ENCODE measurements at regions not wholly inside any gene's neighbourhood (a gene's known extent, or its start where the extent isn't known, plus 50 kb on each side); places are given as distances from the start of the nearest gene placed in this dataset.
"Not testable (repeated sequence)": the region's sequence is repeated elsewhere in the genome, so short reads cannot be mapped to it uniquely, and the experiment has no call there.

DNA sequence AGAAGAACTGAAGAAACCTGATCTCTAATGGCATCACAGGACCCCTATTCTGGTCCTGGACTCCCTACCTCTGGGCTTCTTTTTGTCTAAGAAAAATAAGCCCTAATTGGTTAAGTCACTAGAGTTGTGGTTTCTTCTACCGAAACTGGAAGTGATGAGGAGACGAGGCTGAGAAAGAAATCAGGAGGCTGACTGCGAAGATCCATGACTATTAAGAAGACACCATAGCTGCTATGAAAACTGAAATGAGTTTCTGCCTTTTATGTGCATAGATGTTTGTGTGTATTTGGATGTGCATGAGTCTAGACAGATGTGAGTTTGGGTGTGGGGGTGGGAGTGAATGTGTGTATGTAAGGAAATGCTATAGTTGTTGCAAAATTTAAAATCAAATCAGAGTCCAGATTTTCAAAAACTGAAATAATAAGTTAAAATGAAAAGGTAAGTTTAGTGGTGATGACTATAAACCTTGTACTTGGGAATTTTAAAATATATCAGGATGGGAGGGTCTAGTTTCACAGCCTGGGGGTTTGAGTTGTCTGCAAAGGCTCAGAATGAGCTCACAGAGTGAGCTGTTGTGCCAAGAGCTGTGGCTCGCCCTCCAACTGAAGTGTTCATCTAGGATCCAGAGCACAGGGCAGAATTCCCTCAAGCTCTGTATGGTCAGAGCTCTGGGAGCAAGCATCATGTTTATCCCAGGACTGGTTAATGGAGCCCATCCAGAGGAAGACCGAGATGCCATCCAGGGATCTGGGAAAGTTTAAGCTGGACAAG, 94.9 kb downstream of the VCPKMT start:
- Mint-ChIP-seq H3K4me3 (peak overlapping the region; percentile 39), H3K4me1 (peaks cover 13% of the 10 kb centered on the region), H3K27me3 (no peaks in the 10 kb centered on the region), H3K36me3 (ENCODE audit: low read depth) (peaks cover 2% of the 10 kb centered on the region), H3K27ac (peak overlapping the region; percentile 46)
- DNase-seq (no peak), ATAC-seq (peak; percentile 30)
- H3K9me3 ChIP-seq (ENCODE audit: control insufficient read depth, low read length, poor library complexity, severe bottlenecking): no peaks in the 10 kb centered on the region

- H3K9me3 ChIP-seq (ENCODE audit: control insufficient read depth, low read length, poor library complexity, severe bottlenecking): no peaks in the 10 kb centered on the region
- no peak for DNase-seq
- Mint-ChIP-seq H3K27ac (no peak overlapping the region), H3K27me3 (no peaks in the 10 kb centered on the region), H3K4me3 (no peak overlapping the region), H3K36me3 (ENCODE audit: low read depth) (peaks cover 2% of the 10 kb centered on the region), H3K4me1 (peaks cover 13% of the 10 kb centered on the region)
- no peak for ATAC-seq
These were observed 93.7 kb downstream of the VCPKMT start for GRCh38 chr14:50022661-50023060.

GRCh38 chr14:50023671-50024490, 92.5 kb downstream of the VCPKMT start:
- ATAC-seq (no peak), DNase-seq (no peak)

GRCh38 chr14:50025073-50025472, 91.3 kb downstream of the VCPKMT start:
- H3K27ac Mint-ChIP-seq: no peak overlapping the region
- no peaks in the 10 kb centered on the region for H3K9me3 ChIP-seq (ENCODE audit: control insufficient read depth, low read length, poor library complexity, severe bottlenecking)
- peaks cover 20% of the 10 kb centered on the region for H3K4me1 Mint-ChIP-seq
- DNase-seq (no peak), ATAC-seq (no peak)
- peaks cover 3% of the 10 kb centered on the region for H3K36me3 Mint-ChIP-seq (ENCODE audit: low read depth)
- no peak overlapping the region for H3K4me3 Mint-ChIP-seq
- no peaks in the 10 kb centered on the region for H3K27me3 Mint-ChIP-seq

More at GRCh38 chr14:50023671-50024490, 92.5 kb downstream of the VCPKMT start:
- Mint-ChIP-seq H3K27me3 (no peaks in the 10 kb centered on the region), H3K36me3 (ENCODE audit: low read depth) (peaks cover 2% of the 10 kb centered on the region), H3K4me3 (no peak overlapping the region), H3K4me1 (peaks cover 16% of the 10 kb centered on the region), H3K27ac (no peak overlapping the region)
- H3K9me3 ChIP-seq (ENCODE audit: control insufficient read depth, low read length, poor library complexity, severe bottlenecking): no peaks in the 10 kb centered on the region

- H3K4me1 Mint-ChIP-seq: peaks cover 20% of the 10 kb centered on the region
- no peak overlapping the region for H3K4me3 Mint-ChIP-seq
- H3K36me3 Mint-ChIP-seq (ENCODE audit: low read depth): peaks cover 3% of the 10 kb centered on the region
- H3K9me3 ChIP-seq (ENCODE audit: control insufficient read depth, low read length, poor library complexity, severe bottlenecking): no peaks in the 10 kb centered on the region
- no peak overlapping the region for H3K27ac Mint-ChIP-seq
- no peaks in the 10 kb centered on the region for H3K27me3 Mint-ChIP-seq
- no peak for ATAC-seq
- no peak for DNase-seq
These were observed 90.6 kb downstream of the VCPKMT start for GRCh38 chr14:50025776-50026175.

GRCh38 chr14:50026396-50026795, 90.0 kb downstream of the VCPKMT start:
- H3K36me3 Mint-ChIP-seq (ENCODE audit: low read depth): peaks cover 3% of the 10 kb centered on the region
- ATAC-seq (no peak), DNase-seq (no peak)
- H3K9me3 ChIP-seq (ENCODE audit: control insufficient read depth, low read length, poor library complexity, severe bottlenecking): no peaks in the 10 kb centered on the region
- H3K27me3 Mint-ChIP-seq: no peaks in the 10 kb centered on the region
- no peak overlapping the region for H3K4me3 Mint-ChIP-seq
- H3K27ac Mint-ChIP-seq: no peak overlapping the region
- H3K4me1 Mint-ChIP-seq: peaks cover 13% of the 10 kb centered on the region

DNA sequence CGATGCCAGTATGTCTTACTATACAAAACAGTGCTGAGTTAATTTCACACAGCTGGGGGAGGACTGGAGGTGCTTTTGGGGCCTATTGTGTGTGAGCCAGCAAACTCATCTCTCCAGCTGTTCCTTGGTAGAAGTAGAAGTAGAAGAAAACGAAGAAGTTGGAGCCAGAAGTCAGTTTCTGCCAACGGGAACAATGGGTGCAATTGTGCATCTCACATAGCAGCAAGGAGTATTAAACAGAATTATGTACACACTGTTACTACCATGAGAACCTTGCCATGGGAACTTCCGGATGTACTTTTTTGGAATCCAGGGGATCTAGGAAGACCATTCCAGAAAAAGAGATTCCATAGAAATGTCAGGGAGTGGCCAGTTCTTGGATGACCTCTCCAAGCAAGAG, 88.6 kb downstream of the VCPKMT start:
- H3K9me3 ChIP-seq (ENCODE audit: control insufficient read depth, low read length, poor library complexity, severe bottlenecking): no peaks in the 10 kb centered on the region
- Mint-ChIP-seq H3K4me1 (peaks cover 17% of the 10 kb centered on the region), H3K27ac (peak overlapping the region; percentile 22), H3K36me3 (ENCODE audit: low read depth) (peaks cover 7% of the 10 kb centered on the region), H3K27me3 (no peaks in the 10 kb centered on the region), H3K4me3 (no peak overlapping the region)
- ATAC-seq: no peak
- no peak for DNase-seq

DNA sequence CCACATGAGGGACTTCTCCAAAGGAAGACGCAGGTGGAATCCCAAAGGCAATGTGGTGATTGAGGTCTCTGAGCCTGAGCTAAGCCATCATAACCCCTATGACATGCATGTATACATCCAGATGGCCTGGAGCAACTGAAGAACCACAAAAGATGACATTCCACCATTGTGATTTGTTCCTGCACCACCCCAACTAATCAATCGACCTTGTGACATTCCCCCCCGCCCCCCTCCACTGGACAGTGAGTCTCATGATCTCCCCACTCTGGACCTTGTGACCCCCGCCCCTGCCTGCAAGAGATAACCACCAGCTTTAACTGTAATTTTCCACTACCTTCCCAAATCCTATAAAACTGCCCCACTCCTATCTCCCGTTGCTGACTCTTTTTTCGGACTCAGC, 87.9 kb downstream of the VCPKMT start:
- DNase-seq (no peak), ATAC-seq (no peak)
- H3K36me3 Mint-ChIP-seq (ENCODE audit: low read depth): peaks cover 7% of the 10 kb centered on the region
- peak overlapping the region; percentile 22 for H3K27ac Mint-ChIP-seq
- H3K4me1 Mint-ChIP-seq: peaks cover 14% of the 10 kb centered on the region
- H3K9me3 ChIP-seq (ENCODE audit: control insufficient read depth, low read length, poor library complexity, severe bottlenecking): no peaks in the 10 kb centered on the region
- H3K4me3 Mint-ChIP-seq: no peak overlapping the region
- H3K27me3 Mint-ChIP-seq: no peaks in the 10 kb centered on the region

GRCh38 chr14:50030036-50030435, 86.3 kb downstream of the VCPKMT start:
- Mint-ChIP-seq H3K27me3 (no peaks in the 10 kb centered on the region), H3K4me3 (no peak overlapping the region), H3K27ac (no peak overlapping the region), H3K4me1 (peaks cover 19% of the 10 kb centered on the region), H3K36me3 (ENCODE audit: low read depth) (peaks cover 7% of the 10 kb centered on the region)
- no peaks in the 10 kb centered on the region for H3K9me3 ChIP-seq (ENCODE audit: control insufficient read depth, low read length, poor library complexity, severe bottlenecking)
- DNase-seq (no peak), ATAC-seq (no peak)

DNA sequence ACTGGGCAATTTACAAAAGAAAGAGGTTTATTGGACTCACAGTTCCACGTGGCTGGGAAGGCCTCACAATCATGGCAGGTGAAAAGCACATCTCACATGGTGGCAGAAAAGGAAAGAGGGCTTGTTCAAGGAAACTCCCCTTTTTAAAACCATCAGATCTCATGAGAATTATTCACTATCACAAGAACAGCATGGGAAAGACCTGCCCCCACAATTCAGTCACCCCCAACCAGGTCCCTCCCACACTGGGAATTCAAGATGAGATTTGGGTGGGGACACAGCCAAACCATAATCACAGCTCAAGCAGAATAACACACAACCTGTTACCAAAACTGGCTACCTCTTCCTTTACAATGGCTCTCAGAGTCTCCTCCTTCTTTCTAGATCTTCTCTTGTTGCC, 85.5 kb downstream of the VCPKMT start:
- DNase-seq; ATAC-seq; H3K9me3 ChIP-seq (ENCODE audit: control insufficient read depth, low read length, poor library complexity, severe bottlenecking); H3K36me3 Mint-ChIP-seq (ENCODE audit: low read depth); H3K4me3 Mint-ChIP-seq; H3K27me3 Mint-ChIP-seq: not testable (repeated sequence)
- Mint-ChIP-seq H3K4me1 (peaks cover 19% of the 10 kb centered on the region), H3K27ac (peak overlapping the region; percentile 1)

GRCh38 chr14:50031602-50032313, 84.6 kb downstream of the VCPKMT start:
- no peaks in the 10 kb centered on the region for H3K27me3 Mint-ChIP-seq
- no peak overlapping the region for H3K4me3 Mint-ChIP-seq
- peak overlapping the region; percentile 75 for H3K27ac Mint-ChIP-seq
- DNase-seq (no peak), ATAC-seq (no peak)
- H3K4me1 Mint-ChIP-seq: peaks cover 19% of the 10 kb centered on the region
- H3K9me3 ChIP-seq (ENCODE audit: control insufficient read depth, low read length, poor library complexity, severe bottlenecking): no peaks in the 10 kb centered on the region
- peaks cover 7% of the 10 kb centered on the region for H3K36me3 Mint-ChIP-seq (ENCODE audit: low read depth)

GRCh38 chr14:50032462-50033167, 83.8 kb downstream of the VCPKMT start:
- not testable (repeated sequence) for H3K27me3 Mint-ChIP-seq; H3K9me3 ChIP-seq (ENCODE audit: control insufficient read depth, low read length, poor library complexity, severe bottlenecking); DNase-seq; H3K4me3 Mint-ChIP-seq; ATAC-seq; H3K36me3 Mint-ChIP-seq (ENCODE audit: low read depth)
- peak overlapping the region; percentile 75 for H3K27ac Mint-ChIP-seq
- H3K4me1 Mint-ChIP-seq: peaks cover 22% of the 10 kb centered on the region

DNA sequence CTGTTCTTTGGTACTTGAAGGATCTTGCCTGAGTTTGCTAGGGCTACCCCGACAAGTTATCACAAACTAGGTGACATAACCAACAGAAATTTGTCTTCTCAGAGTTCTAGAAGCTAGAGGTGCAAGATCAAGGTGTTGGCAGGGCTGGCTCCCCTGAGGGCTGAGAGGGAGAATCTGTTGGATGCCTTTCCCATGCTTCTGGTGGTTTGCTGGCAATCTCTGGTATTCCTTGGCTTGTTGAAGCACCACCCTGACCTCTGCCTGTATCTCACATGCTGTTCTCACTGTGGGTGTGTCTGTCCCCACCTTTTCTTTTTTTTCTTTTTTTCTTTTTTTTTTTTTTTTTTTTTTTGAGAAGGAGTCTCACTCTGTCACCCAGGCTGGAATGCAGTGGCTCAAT, 81.2 kb downstream of the VCPKMT start:
- Mint-ChIP-seq H3K4me3 (no peak overlapping the region), H3K4me1 (peaks cover 35% of the 10 kb centered on the region), H3K27ac (no peak overlapping the region), H3K27me3 (no peaks in the 10 kb centered on the region), H3K36me3 (ENCODE audit: low read depth) (peaks cover 5% of the 10 kb centered on the region)
- no peaks in the 10 kb centered on the region for H3K9me3 ChIP-seq (ENCODE audit: control insufficient read depth, low read length, poor library complexity, severe bottlenecking)
- DNase-seq (no peak), ATAC-seq (no peak)

All from T-helper 17 cell (primary cell).